Brain microvascular endothelial cell (primary cell): ENCODE measurements at regions not wholly inside any gene's neighbourhood (a gene's known extent, or its start where the extent isn't known, plus 50 kb on each side); places are given as distances from the start of the nearest gene placed in this dataset.
"Not testable (repeated sequence)": the region's sequence is repeated elsewhere in the genome, so short reads cannot be mapped to it uniquely, and the experiment has no call there.

Experiments
- DNase-seq: peaks from one replicate; pipeline ENCODE4 v3.0.0-alpha.2; 2020
- H3K27ac ChIP-seq: fragments of 250-450 bp; sonication (Bioruptor Pico); 2 replicates; pipeline ENCODE4 v1.5.1; 2020; ENCODE audit warnings: mild to moderate bottlenecking, moderate library complexity
- H3K27me3 ChIP-seq: fragments of 250-450 bp; sonication (Bioruptor Pico); replicated peaks from 2 replicates; pipeline ENCODE4 v1.5.1; 2020; ENCODE audit warnings: mild to moderate bottlenecking
- H3K36me3 ChIP-seq: fragments of 250-450 bp; sonication (Bioruptor Pico); replicated peaks from 2 replicates; pipeline ENCODE4 v1.5.1; 2020; ENCODE audit warnings: mild to moderate bottlenecking
- H3K4me3 ChIP-seq: 2 replicates; pipeline ENCODE4 v1.5.1; 2011; ENCODE audit warnings: low read depth, mild to moderate bottlenecking, control low read depth, low read length, moderate library complexity
- in situ Hi-C: cut with HindIII; loops from 2 replicates; pipeline ENCODE4 v1.10.0; 2017; ENCODE audit warnings: low sequenced_read_pairs, low pct_ligation_motif_present
- TF ChIP-seq, protein P1 (sequence below): IDR thresholded peaks from 2 replicates; pipeline ENCODE4 v1.5.1; 2011; ENCODE audit warnings: low read depth, mild to moderate bottlenecking, moderate library complexity, low read length, control low read depth, inconsistent platforms; ENCODE audit errors: missing control alignments

DNA sequence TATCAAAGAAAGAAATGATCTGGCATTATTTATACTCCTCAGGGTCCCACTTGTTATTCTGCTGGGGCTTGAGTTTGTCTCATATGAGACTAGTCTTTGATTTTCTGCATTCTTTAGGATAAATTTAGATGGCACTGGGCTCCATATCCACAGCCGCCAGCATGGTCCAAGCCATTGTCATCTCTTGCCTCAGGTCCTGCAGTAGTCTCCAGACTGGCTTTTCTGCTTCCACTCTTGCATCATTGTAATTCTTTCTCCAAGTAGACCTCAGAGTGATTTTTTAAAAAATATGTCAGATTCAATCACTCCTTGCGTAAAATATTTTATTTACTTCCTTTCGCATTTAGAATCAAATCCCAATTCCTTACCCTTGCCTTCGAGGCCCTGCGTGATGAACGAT, 50.4 kb upstream of the ST3GAL6 start:
- no peaks in the 10 kb centered on the region for H3K36me3 ChIP-seq
- no peaks in the 10 kb centered on the region for H3K27me3 ChIP-seq
- TF ChIP-seq, protein P1, sequence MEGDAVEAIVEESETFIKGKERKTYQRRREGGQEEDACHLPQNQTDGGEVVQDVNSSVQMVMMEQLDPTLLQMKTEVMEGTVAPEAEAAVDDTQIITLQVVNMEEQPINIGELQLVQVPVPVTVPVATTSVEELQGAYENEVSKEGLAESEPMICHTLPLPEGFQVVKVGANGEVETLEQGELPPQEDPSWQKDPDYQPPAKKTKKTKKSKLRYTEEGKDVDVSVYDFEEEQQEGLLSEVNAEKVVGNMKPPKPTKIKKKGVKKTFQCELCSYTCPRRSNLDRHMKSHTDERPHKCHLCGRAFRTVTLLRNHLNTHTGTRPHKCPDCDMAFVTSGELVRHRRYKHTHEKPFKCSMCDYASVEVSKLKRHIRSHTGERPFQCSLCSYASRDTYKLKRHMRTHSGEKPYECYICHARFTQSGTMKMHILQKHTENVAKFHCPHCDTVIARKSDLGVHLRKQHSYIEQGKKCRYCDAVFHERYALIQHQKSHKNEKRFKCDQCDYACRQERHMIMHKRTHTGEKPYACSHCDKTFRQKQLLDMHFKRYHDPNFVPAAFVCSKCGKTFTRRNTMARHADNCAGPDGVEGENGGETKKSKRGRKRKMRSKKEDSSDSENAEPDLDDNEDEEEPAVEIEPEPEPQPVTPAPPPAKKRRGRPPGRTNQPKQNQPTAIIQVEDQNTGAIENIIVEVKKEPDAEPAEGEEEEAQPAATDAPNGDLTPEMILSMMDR = no peak
- H3K4me3 ChIP-seq = no peak overlapping the region
- no peak for DNase-seq
- no peak overlapping the region for H3K27ac ChIP-seq
- in situ Hi-C loops = no loop called here

DNA sequence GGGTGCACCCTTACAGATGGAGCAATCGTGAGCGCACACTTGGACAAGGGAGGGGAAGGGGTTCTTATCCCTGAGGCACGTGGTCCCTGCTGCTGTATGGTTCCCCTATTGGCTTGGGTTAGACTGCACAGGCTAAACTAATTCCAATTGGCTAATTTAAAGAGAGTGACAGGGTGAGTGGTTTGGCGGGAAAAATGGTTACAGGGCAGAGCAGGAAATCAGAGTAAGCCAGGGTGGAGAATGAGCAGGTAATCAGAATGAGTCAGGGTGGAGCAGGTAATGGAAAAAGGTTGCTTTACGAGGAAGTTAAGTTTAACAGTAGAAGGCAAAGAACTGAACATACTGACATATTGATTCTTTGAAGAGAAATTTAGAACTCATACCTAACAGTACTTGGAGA, 49.8 kb upstream of the ST3GAL6 start:
- in situ Hi-C loops, H3K27me3 ChIP-seq: not testable (repeated sequence)

More for the DNA sequence above, 49.8 kb upstream of the ST3GAL6 start:
- not testable (repeated sequence) for H3K4me3 ChIP-seq, DNase-seq, H3K36me3 ChIP-seq, H3K27ac ChIP-seq
